Renal cortical epithelial cell (primary cell): ENCODE measurements at regions not wholly inside any gene's neighbourhood (a gene's known extent, or its start where the extent isn't known, plus 50 kb on each side); places are given as distances from the start of the nearest gene placed in this dataset.
"Not testable (repeated sequence)": the region's sequence is repeated elsewhere in the genome, so short reads cannot be mapped to it uniquely, and the experiment has no call there.

Experiments
- DNase-seq: peaks from one replicate; pipeline ENCODE4 v3.0.0-alpha.2; 2011; ENCODE audit warnings: low read depth

DNA sequence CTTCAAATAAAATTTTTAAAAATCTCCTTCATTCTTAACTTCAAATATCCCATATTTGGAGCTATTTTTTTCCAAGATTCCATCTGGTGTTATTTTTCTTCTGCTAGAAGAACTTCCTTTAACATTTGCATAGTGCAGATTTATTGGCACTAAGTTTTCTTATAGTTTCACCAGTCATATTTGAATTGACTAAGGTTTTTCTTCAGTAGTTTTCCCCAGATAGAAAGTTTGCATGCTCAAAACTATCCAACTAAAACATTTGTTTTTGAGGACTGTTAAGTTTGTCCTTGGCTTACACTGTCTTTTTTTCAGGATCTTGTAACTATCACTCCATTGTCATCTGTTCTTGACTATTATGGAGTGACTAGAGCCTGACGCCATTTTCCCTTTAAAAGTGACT is 606.7 kb downstream of the TAF11L14 start:
- DNase-seq = no peak

DNA sequence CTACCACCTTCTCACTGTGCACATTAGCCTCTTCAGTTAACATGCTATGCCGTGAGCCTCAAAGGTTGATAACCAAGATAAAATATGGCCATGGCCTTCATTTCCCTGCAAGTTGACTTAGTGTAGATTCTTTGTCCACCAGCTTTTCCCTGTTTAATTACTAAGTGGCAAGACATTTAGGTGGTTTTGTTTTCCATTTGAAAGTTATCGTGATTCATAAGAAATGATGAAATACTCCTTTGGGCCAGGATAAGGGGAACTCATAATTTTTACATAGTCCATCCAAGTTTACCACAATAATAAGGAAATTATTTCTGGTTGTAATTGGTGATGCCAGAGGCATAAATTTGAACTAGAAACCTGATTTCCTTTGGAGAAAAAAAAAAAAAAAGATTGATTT is 609.6 kb downstream of the TAF11L14 start:
- DNase-seq = no peak

DNA sequence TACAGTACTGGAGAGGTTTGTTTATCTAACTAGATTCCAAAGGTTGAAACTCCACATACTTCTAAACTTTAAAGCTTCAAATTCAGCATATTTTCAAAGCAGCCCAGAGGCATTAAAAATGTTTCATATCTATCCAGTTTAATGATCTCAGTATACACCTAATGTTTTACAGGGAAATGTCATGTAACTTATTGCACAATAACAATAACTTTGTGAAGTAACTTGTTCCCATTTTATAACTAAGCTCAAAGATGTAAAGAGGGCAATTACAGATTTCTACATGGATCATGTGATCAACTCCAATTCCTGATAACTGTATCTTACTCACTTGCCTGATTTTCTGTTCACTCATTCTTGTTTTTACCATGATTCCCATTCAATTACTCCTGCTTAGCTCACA is 610.0 kb downstream of the TAF11L14 start:
- no peak for DNase-seq

DNA sequence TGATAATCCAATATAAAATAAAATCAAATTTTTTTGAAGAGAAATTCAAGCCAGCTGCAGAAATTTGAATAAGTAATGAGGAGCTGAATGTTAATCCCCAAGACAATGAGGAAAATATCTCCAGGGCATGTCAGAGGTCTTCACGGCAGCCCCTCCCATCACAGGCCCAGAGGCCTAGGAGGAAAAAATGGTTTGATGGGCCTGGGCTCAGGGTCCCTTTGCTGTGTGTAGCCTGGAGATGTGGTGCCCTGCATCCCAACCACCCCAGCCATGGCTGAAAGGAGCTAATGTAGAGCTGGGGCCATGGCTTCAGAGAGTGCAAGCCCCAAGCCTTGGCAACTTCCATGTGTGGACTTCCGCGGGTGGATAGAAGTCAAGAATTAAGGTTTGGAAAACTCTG is 618.3 kb downstream of the TAF11L14 start:
- DNase-seq = no peak

DNA sequence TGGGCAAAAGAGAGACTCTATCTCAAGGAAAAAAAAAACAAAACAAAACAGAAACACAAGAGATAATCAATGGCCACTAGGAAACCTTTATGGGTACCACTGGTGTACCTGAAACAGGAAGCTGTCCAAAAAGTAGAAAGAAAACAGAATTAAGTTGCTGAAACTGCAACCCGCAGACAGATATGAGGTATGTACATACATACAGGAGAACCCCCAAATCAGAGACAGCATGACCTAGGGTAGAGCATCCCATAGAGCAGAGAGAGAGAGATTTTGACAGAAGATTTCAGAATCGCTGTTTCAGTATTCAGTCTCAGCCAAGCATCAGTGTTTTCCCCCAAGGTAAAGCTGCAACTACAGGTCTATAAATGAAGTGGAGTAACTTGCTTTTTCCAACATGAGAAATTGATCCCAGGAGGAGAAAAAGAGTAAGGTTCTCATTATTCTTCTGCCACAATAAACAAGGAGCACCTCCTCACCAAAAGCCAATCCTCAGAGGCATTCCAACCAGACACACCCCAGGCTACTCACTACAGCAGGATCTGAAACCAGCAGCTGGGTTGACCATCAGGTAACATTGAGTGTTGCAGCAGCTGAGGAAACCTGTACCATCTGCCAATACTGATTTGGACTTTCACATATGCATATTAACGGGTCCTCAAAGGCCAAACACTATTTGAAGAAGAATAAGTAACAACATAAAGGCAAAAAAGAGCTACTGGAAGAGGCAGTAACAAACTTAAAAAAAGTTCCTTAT is 630.0 kb downstream of the TAF11L14 start:
- no peak for DNase-seq

DNA sequence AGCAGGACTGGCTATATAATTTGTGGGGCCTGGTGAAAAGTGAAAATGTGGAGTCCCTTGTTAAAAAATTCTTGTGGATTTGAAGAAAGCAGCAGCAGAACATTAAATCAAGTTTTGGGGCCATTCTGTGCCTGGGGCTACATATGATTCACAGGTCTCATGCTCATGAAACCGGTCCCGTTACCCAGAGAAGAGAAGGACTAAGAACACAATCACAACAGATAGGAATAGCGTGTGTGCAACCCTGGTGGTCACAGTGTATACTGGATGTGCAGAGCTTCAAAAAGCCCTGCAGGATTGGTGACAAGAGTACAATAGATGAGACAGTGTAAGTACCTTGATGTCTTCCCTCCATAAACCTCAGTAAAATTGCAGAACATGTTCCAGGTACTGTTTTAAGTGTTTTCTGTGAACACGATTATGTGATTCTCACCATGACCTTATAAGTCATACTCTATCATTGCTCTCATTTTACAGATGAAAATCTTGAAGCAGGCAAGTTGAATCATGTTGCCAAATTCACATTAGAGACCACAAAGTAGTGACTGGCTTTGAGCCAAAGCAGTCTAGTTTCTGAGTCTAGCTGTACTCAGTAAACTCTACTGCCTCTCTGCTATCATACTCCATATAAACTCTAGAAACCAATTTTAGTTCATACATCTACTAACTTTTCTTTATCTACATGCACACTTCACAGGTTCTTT is 636.5 kb downstream of the TAF11L14 start:
- no peak for DNase-seq

DNA sequence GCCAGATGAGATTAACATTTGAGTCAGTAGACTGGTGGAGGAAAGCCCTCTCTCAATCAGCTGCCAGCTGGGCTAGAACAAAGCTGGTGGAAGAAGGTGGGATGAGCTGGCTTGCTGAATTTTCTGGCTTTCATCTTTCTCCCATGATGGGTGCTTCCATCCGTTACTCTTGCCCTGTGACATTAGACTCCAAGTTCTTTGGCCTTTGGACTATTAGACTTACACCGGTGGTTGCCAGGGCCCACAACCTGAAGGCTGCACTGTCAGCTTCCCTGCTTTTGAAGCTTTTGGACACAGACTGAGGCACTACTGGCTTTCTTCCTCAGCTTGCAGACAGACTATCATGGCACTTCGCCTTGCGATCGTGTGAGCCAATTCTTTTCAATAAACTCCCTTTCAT is 642.7 kb downstream of the TAF11L14 start:
- DNase-seq = no peak

DNA sequence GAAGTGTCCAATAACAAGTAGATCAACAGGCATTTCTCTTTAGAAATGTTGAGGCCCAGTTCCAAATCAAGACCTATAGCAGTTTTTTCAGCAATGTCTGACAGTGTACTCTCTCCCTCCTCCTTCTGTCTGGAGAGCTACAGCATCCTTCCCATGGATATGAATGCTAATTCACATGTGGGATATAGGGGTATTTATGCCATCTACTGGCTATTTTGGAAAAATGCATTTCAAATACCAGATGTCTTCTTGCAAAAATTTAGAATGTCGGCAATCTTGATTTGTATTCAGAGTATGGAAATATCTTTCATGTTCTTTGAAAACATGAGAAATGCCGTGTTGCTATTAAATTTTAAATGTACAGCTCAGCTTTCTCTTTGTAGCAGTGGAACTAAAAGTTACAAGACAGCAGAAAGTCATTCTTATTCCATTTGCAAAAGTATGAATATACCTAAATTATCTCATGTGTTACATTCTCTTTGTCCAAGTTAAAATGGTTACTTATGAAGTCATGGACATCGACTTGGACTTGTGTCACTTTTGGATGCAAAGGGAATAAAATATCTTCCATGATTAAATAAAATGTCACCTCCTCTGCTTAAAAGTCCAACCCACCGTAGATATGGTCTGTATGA is 647.8 kb downstream of the TAF11L14 start:
- DNase-seq = peak; percentile 33

DNA sequence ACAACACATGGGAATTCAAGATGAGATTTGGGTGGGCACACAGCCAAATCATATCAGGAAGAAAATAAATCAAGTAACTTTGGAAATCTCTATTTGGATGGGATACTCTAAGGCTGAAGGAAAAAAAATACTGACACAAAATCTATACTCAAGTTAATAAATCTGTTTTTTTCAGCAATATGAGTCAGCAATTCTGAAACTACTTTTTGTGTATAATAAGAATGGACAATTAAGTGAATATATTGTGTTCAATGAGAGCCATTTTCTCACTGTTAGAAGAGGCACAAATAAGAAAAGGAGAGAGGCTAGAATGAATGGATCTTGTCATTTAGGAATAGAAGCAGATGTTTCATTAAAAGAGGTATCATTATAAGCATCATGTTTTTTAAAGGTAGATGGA is 651.0 kb downstream of the TAF11L14 start:
- no peak for DNase-seq

DNA sequence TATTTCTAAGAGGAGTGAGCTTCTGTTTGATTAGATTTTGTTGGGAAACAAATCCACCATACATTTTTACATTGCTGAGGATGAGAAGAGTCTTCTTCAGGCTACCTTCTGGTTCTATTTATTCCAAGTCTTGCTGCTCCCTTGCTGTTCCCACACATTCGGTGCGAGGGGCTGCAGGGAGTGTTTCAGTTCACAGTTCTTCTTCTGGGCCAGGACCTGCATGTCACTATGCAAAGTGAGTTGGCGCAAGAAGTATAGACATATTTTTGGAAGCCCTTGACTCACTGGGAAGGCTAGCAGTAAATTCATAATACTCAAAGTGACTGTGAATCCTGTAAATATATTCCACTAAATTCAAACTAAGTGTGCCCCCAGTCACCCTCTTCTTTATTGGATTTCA is 657.9 kb downstream of the TAF11L14 start:
- DNase-seq = no peak

DNA sequence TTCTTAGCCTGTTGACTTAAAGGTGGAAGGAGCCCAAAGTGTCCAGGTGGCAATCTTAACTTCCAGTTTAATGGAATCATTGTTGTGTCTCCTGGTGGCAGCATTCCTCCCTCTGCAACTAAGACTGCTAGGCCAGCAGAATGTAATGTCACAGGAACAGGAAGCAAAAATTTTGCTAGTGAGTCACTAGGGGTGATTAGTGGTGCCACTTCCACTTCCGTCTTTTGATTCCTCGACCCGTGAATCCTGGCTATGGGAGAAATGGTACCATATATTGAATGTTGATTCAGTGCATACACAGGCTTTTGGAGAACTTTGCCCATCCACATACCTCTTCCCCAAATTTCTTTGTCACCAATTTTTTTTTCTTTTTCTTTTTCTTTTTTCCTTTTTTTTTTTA is 661.4 kb downstream of the TAF11L14 start:
- not testable (repeated sequence) for DNase-seq

DNA sequence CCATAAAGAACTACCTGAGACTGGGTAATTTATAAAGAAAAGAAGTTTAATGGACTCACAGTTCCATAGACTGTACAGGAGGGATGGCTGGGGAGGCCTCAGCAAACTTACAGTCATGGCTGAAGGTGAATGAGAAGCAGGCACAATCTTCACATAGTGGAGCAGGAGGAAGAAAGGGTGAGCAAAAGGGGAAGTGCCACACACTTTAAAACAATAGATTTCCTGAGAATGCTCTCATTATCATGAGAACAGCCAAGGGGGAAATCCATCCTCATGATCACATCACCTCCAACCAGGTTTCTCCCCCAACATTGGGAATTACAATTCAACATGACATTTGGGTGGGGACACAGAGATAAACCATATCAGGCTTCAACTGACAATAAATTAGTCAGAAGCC is 664.9 kb downstream of the TAF11L14 start:
- DNase-seq = no peak

DNA sequence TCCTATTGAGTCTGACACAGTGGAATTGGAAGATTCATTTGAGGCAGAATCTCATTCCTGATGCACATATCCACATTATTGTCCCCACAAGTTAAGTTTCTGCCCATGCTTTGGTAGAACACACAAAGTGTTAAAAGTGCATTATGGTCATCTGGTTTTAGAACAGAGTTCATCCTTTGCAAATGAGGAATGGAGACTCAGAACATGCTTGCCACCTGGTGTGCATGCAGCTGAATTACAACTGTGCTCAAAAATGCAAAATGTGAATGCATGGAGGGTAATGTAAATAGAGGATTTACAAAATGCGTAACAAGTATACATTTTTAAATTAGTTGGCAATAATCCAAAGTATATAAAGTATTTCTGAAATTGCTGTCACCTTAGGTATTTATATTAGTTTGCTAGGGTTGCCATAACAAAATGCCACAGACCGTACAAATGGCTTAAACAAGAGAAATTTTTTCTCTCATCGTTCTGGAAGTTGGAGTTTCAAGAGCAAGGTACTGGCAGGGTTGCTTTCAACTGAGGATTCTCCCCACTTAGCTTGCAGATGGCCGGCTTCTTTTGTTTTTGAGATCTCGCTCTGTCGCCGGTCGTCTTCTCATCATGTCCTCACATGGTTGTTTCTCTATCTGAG is 671.1 kb downstream of the TAF11L14 start:
- peak; percentile 13 for DNase-seq

DNA sequence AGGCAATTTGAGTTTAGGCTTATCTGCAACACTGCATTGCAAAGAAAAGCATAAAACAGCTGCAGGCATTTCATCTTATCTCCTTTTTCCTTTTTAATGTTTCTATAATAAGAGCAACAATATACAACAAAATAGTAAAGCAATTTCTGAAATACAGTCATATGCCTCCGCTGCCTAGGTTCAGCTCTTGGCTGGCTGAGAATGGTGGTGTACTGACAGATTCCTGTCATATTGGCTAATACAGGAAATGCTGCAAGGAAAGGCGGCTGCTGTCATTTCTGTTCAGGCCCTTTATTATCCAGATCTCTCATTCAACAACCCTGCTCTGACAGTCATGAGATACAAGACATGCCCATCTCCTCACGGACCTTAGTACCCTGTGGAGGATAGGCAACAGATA is 677.0 kb downstream of the TAF11L14 start:
- no peak for DNase-seq

DNA sequence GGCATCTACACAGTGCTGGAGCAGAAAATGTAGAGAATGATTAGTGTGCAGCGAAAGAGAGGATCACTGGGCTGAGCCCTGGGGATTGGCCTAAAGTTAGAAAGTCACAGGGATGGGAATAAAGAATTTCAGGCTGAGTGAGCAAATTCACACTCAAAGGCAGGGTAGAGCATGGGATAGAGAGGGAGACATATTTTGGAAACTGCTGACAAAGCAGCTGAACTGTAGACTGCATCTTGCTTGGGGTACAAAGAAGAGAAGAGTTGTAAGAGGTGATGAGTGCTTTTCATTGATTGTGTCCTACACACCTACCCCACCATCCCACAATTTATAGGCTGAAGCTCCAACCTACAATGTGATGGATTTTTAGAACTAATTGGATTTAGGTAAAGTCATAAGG is 677.8 kb downstream of the TAF11L14 start:
- DNase-seq = no peak

DNA sequence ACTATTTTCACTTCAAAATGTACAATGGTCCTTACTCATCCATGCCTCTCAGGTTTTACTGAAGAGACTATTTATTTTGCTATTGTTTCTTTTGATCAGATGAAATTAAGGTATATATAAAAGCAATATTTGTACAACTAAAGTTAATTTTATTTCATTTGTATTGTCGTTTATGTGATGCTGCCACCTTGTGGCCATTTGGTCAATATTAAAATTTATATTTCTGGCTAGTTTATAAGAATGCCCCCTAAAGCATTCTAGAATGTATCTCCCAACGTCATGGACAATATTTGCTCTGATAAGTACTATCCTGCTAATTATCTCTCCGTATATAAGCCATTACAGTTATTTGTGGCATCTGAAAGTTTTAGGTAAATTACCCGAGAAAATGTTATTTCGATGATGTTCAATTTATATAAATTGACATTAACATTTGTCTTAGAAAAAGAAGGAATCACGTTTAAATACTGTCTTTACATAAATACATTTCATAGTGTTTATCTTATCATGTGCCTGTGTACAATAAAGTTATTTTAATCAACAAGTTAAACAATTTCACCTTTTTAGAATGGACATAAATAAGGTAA is 680.0 kb downstream of the TAF11L14 start:
- DNase-seq = peak; percentile 18

DNA sequence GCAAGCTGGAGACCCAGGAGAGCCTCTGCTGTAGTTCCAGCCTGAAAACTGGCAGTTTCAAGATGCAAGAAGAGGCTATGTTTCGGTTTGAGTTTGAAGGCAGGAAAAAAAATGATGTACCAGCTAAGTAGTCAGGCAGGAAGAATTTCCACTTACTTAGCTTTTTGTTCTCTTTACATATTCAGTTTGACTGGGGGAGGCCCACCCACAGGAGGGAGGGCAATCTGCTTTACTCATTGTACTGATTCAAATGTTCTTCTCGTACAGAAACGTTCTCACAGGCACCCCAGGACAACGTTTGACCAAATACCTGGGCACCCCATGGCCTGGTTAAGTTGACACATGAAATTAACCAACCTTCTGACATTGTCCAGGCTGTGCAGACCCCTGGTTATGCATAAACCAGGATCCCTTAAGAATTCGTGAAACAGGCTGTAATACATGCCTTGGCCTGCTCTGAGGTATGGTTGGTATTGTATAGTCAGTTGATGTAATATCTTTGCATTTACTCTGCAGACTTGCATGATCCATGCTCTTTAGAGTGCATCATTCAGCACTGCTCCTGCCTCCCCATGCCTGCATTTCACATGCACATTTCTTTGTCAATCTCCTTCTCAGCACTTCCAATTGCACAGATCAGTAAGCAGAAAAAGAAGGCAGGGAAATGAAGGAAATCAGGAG is 687.1 kb downstream of the TAF11L14 start:
- DNase-seq = no peak

DNA sequence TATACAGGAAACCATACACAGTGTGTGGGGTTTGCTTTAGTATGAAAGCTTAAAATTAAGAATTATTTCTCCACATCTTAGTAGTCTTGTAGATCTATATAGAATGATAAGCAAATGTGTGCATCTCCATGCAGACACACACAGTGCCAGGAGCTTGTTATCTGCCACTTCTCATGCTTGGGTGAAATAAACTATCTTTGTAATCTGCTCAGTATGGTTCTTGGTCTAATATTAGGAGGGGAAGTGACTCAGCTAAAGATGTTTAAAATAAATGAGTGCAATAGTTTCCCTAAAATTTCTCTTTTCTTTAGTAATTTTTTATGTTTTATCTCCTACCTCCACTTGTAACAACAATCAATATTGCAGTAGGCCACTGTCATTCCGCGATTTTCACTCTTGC is 689.6 kb downstream of the TAF11L14 start:
- DNase-seq = no peak

DNA sequence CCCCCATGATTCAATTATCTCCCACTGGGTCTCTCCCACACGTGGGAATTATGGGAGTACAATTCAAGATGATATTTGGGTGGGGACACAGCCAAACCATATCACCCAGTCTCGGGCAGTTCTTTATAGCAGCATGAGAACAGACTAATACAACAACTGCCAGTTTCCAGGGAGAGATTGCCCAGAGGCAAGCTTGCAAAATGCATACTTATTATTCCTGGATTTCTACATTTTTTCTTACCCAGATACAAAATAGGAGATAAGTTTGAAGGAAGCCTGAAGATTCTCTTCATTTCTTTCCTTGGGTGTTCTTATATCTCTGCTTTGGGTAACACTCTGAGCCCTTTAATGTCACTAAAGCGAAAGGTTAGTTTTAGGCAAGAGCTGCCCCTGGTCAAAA is 691.2 kb downstream of the TAF11L14 start:
- no peak for DNase-seq

DNA sequence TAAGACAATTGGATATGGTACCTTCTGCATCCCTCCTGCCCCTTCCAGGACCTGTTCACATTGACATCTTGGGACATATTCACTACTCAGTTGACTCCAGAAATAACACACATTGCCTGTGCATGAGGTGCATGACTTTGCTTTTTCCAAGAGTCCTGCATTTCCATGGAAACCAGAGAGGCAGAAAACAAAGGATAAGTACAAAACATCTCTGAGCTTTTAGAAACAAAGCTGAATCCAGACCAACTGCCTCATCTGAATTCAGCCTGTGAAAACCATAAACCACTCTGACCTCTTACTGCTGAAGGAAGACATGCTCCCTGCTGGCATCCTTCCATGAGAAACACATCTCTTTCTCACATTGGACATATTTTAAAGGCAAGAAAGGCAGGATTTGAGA is 695.1 kb downstream of the TAF11L14 start:
- no peak for DNase-seq

DNA sequence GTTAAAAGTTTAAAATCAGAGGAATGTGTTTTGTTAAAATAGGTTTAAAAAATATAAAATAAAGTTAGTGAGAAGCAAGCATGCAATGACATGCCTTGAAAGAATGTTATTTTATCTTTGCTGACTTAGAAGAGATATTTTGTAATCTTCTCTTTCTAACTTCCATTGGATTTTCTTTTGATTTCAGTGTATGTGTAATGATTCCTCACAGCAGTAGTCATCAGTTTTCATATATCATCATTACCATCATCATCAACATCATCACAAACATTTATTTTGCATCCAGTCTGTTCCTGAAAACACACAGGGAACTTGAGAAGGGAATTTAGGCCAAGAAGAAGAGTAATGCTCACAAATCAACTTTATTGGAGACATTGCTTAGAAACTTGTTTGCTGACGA is 699.6 kb downstream of the TAF11L14 start:
- no peak for DNase-seq

DNA sequence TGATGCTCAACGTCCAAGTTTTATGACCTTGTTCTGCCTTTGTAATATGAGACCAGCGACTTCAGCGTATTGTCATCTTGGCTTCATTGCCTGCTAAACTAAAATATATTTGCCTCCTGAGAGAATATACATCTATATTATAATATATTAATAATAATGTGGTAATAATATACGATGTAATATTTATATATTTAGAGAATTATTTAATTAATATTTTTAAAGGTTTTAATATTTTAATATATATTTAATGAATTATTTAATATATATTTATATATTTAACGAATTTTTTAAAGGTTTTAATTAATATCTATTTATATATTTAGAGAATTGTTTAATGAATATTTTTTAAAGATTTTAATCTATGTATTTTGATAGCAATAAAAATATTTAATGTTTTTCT is 700.7 kb downstream of the TAF11L14 start:
- DNase-seq = no peak
